ENCODE measurements at regions not wholly inside any gene's neighbourhood (a gene's known extent, or its start where the extent isn't known, plus 50 kb on each side); places are given as distances from the start of the nearest gene placed in this dataset.

DNA sequence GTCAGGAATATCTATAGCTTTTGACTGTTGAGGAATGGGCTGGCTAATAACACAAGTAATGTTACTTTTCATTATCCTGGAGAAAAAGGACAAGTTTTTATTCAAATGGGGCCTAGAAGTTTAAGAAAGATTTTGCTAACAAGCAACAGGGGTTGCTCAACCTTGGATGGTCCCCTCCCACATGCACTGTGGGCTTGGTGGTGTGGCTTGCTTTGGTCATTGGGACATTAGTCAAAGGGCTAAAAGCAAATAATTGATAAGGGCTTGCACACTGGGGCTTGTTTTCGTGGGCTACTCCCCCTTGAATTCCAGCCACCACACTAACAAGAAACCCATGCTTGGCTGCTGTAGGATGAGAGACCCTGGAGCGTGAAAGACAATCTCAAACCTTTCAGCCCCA, 127.6 kb downstream of the JCAD start:
- peaks cover 0 to 10% of the 10 kb centered on the region in 2 experiments; a peak in 4 of 5 replicates for H3K27me3 ChIP-seq (ENCODE audit: control insufficient read depth in 1 of 2, insufficient read depth in 2 of 2, low read length in 2 of 2)
- TF ChIP-seq LCORL (IDR thresholded peaks at IDR 0.05): no peak
- no peak for TF ChIP-seq LCORL (CRISPR knock-in tag; IDR thresholded peaks at IDR 0.05)
- TF ChIP-seq GLI4 (CRISPR knock-in tag; IDR thresholded peaks at IDR 0.05; ENCODE audit: borderline replicate concordance): no peak
- no peak for TF ChIP-seq FLYWCH1 (CRISPR knock-in tag; IDR thresholded peaks at IDR 0.05)
- FAIRE-seq: no peak
- no peaks in the 10 kb centered on the region for H4K20me1 ChIP-seq (ENCODE audit: insufficient read depth, low read length)
- H3K36me3 ChIP-seq (replicated peaks in 1 of 2; ENCODE audit: control insufficient read depth in 1 of 2, insufficient read depth in 2 of 2, low read length in 2 of 2): no peaks in the 10 kb centered on the region
- WGBS (ENCODE audit: low lambda C conversion rate): 0% methylated on average over 2 of the region's 2 CpGs
- no peak overlapping the region for H3K4me3 ChIP-seq (replicated peaks in 1 of 3; ENCODE audit: insufficient read depth in 1 of 3, low read depth in 2 of 3, low read length in 3 of 3)
- H3K4me1 ChIP-seq (ENCODE audit: insufficient read depth, low read length): no peaks in the 10 kb centered on the region
- H3K79me2 ChIP-seq (ENCODE audit: insufficient read depth, low read length): no peaks in the 10 kb centered on the region
- H3K4me2 ChIP-seq (ENCODE audit: low read depth, low read length): no peak overlapping the region
- intact Hi-C loops (cut with micrococcal nuclease; ENCODE audit: unreplicated experiment) (no loop called here), in situ Hi-C loops (cut with HindIII; ENCODE audit: extremely low pct_ligation_motif_present, low pct_unique_long_range_greater_than_20kb) (no loop called here)
- H3K9ac ChIP-seq (ENCODE audit: insufficient read depth, low read depth, low read length): no peak overlapping the region
- no peak for DNase-seq (ENCODE audit: low spot score)
- H2AFZ ChIP-seq (ENCODE audit: low read length): no peak overlapping the region
- no peak overlapping the region for H3K27ac ChIP-seq (ENCODE audit: extremely low read length, insufficient read depth, low read length)
- POLR2A ChIA-PET: no interaction called here
- BruUV-seq (replicated peaks): no TSS peak
- CTCF ChIA-PET (ENCODE audit: low intra/inter-chr PET ratio, low total read pairs): no interaction called here
- H3K9me3 ChIP-seq (ENCODE audit: low read length): no peaks in the 10 kb centered on the region
- ATAC-seq: no peak

DNA sequence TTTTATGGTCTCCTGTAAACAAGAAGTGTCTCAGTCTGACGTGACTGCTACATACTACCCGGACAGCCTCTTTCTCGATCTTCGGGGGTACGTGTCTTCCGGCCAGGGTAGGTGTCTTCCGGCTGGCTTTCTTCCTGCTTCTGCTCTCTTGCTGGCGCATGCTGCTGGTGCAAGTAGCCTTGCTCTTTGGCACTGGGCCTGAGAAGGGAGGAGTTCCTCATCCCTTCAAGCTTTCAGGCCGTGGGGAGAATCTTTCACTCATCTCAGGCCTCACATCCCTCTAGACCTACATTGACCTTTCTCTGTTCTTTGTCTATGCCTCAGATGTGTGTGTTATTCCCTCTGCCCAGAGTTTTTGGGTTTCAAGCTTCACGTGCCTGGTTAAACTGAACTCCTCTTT, 130.4 kb downstream of the JCAD start:
- no peak for FAIRE-seq
- no peak for DNase-seq (ENCODE audit: low spot score)
- peaks cover 0 to 8% of the 10 kb centered on the region in 2 experiments for H3K27me3 ChIP-seq (ENCODE audit: control insufficient read depth in 1 of 2, insufficient read depth in 2 of 2, low read length in 2 of 2)
- 29% methylated on average over 4 of the region's 10 CpGs for WGBS (ENCODE audit: low lambda C conversion rate)
- no peaks in the 10 kb centered on the region for H3K36me3 ChIP-seq (replicated peaks in 1 of 2; ENCODE audit: control insufficient read depth in 1 of 2, insufficient read depth in 2 of 2, low read length in 2 of 2)
- H3K9ac ChIP-seq (ENCODE audit: insufficient read depth, low read depth, low read length): no peak overlapping the region
- POLR2A ChIA-PET: no interaction called here
- H3K9me3 ChIP-seq (ENCODE audit: low read length): no peaks in the 10 kb centered on the region
- H2AFZ ChIP-seq (ENCODE audit: low read length): no peak overlapping the region
- H3K4me3 ChIP-seq (replicated peaks in 1 of 3; ENCODE audit: insufficient read depth in 1 of 3, low read depth in 2 of 3, low read length in 3 of 3): no peak overlapping the region
- H3K27ac ChIP-seq (ENCODE audit: extremely low read length, insufficient read depth, low read length): no peak overlapping the region
- no peak for ATAC-seq
- CTCF ChIA-PET (ENCODE audit: low intra/inter-chr PET ratio, low total read pairs): no interaction called here
- H3K4me2 ChIP-seq (ENCODE audit: low read depth, low read length): no peak overlapping the region
- in situ Hi-C loops (cut with HindIII; ENCODE audit: extremely low pct_ligation_motif_present, low pct_unique_long_range_greater_than_20kb) (no loop called here), intact Hi-C loops (cut with micrococcal nuclease; ENCODE audit: unreplicated experiment) (no loop called here)
- no TSS peak for BruUV-seq (replicated peaks)
- no peaks in the 10 kb centered on the region for H3K79me2 ChIP-seq (ENCODE audit: insufficient read depth, low read length)
- no peaks in the 10 kb centered on the region for H3K4me1 ChIP-seq (ENCODE audit: insufficient read depth, low read length)
- no peaks in the 10 kb centered on the region for H4K20me1 ChIP-seq (ENCODE audit: insufficient read depth, low read length)
- TF ChIP-seq, protein P1, sequence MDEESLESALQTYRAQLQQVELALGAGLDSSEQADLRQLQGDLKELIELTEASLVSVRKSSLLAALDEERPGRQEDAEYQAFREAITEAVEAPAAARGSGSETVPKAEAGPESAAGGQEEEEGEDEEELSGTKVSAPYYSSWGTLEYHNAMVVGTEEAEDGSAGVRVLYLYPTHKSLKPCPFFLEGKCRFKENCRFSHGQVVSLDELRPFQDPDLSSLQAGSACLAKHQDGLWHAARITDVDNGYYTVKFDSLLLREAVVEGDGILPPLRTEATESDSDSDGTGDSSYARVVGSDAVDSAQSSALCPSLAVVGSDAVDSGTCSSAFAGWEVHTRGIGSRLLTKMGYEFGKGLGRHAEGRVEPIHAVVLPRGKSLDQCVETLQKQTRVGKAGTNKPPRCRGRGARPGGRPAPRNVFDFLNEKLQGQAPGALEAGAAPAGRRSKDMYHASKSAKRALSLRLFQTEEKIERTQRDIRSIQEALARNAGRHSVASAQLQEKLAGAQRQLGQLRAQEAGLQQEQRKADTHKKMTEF (CRISPR knock-in tag; IDR thresholded peaks at IDR 0.05): no peak
- TF ChIP-seq NR1H2 (CRISPR knock-in tag; IDR thresholded peaks at IDR 0.05; ENCODE audit: borderline replicate concordance, low read depth) (no peak), KDM1A (CRISPR knock-in tag; IDR thresholded peaks at IDR 0.05) (no peak), ZNF496 (CRISPR knock-in tag; IDR thresholded peaks at IDR 0.05; ENCODE audit: insufficient replicate concordance) (no peak), AGO1 (IDR thresholded peaks at IDR 0.05; ENCODE audit: low read depth, low read length, poor library complexity, severe bottlenecking) (no peak)
- TF ChIP-seq, protein P2, sequence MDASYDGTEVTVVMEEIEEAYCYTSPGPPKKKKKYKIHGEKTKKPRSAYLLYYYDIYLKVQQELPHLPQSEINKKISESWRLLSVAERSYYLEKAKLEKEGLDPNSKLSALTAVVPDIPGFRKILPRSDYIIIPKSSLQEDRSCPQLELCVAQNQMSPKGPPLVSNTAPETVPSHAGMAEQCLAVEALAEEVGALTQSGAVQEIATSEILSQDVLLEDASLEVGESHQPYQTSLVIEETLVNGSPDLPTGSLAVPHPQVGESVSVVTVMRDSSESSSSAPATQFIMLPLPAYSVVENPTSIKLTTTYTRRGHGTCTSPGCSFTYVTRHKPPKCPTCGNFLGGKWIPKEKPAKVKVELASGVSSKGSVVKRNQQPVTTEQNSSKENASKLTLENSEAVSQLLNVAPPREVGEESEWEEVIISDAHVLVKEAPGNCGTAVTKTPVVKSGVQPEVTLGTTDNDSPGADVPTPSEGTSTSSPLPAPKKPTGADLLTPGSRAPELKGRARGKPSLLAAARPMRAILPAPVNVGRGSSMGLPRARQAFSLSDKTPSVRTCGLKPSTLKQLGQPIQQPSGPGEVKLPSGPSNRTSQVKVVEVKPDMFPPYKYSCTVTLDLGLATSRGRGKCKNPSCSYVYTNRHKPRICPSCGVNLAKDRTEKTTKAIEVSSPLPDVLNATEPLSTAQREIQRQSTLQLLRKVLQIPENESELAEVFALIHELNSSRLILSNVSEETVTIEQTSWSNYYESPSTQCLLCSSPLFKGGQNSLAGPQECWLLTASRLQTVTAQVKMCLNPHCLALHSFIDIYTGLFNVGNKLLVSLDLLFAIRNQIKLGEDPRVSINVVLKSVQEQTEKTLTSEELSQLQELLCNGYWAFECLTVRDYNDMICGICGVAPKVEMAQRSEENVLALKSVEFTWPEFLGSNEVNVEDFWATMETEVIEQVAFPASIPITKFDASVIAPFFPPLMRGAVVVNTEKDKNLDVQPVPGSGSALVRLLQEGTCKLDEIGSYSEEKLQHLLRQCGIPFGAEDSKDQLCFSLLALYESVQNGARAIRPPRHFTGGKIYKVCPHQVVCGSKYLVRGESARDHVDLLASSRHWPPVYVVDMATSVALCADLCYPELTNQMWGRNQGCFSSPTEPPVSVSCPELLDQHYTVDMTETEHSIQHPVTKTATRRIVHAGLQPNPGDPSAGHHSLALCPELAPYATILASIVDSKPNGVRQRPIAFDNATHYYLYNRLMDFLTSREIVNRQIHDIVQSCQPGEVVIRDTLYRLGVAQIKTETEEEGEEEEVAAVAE (CRISPR knock-in tag; IDR thresholded peaks at IDR 0.05; ENCODE audit: borderline replicate concordance): no peak
- TF ChIP-seq, protein P3, sequence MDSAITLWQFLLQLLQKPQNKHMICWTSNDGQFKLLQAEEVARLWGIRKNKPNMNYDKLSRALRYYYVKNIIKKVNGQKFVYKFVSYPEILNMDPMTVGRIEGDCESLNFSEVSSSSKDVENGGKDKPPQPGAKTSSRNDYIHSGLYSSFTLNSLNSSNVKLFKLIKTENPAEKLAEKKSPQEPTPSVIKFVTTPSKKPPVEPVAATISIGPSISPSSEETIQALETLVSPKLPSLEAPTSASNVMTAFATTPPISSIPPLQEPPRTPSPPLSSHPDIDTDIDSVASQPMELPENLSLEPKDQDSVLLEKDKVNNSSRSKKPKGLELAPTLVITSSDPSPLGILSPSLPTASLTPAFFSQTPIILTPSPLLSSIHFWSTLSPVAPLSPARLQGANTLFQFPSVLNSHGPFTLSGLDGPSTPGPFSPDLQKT (CRISPR knock-in tag; IDR thresholded peaks at IDR 0.05; ENCODE audit: borderline replicate concordance): no peak
- TF ChIP-seq, protein P4, sequence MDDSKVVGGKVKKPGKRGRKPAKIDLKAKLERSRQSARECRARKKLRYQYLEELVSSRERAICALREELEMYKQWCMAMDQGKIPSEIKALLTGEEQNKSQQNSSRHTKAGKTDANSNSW (CRISPR knock-in tag; IDR thresholded peaks at IDR 0.05; ENCODE audit: borderline replicate concordance): no peak
